Midbrain (tissue), 1 donor: ENCODE measurements at regions not wholly inside any gene's neighbourhood (a gene's known extent, or its start where the extent isn't known, plus 50 kb on each side); places are given as distances from the start of the nearest gene placed in this dataset.
A peak's percentile ranks its signal among the peaks of the same experiment; 100 is the strongest.
"Not testable (repeated sequence)": the region's sequence is repeated elsewhere in the genome, so short reads cannot be mapped to it uniquely, and the experiment has no call there.

ENCODE experiments used
- DNase-seq: peaks from one replicate; lab custom pipeline; 2025; lab: John Stamatoyannopoulos, UW

- DNase-seq: no peak
Observed at GRCh38 chr6:163768905-163769304, 354.4 kb downstream of the QKI start.

GRCh38 chr6:163766936-163767335 is 352.4 kb downstream of the QKI start:
- no peak for DNase-seq

- no peak for DNase-seq
Observed at GRCh38 chr6:163765335-163765734, 350.8 kb downstream of the QKI start.

GRCh38 chr6:163764565-163764964 is 350.0 kb downstream of the QKI start:
- DNase-seq: no peak

GRCh38 chr6:163761481-163761880 is 347.0 kb downstream of the QKI start:
- DNase-seq: no peak

- DNase-seq: no peak
Observed at GRCh38 chr6:163760860-163761259, 346.3 kb downstream of the QKI start.

- DNase-seq: no peak
Observed at GRCh38 chr6:163759542-163759941, 345.0 kb downstream of the QKI start.

GRCh38 chr6:163757520-163757919 is 343.0 kb downstream of the QKI start:
- DNase-seq: no peak

GRCh38 chr6:163756079-163756478 is 341.6 kb downstream of the QKI start:
- DNase-seq: peak; percentile 32

GRCh38 chr6:163754866-163755265 is 340.3 kb downstream of the QKI start:
- no peak for DNase-seq

GRCh38 chr6:163753430-163753829 is 338.9 kb downstream of the QKI start:
- no peak for DNase-seq

- no peak for DNase-seq
Observed at GRCh38 chr6:163752446-163752845, 337.9 kb downstream of the QKI start.

GRCh38 chr6:163751032-163751525 is 336.6 kb downstream of the QKI start:
- no peak for DNase-seq

- DNase-seq: peak; percentile 37
Observed at GRCh38 chr6:163750431-163751031, 336.0 kb downstream of the QKI start.

- DNase-seq: no peak
Observed at GRCh38 chr6:163748886-163749285, 334.4 kb downstream of the QKI start.

- DNase-seq: no peak
Observed at GRCh38 chr6:163748036-163748435, 333.5 kb downstream of the QKI start.

GRCh38 chr6:163747058-163747457 is 332.5 kb downstream of the QKI start:
- not testable (repeated sequence) for DNase-seq

- no peak for DNase-seq
Observed at GRCh38 chr6:163745536-163746400, 331.2 kb downstream of the QKI start.

GRCh38 chr6:163744256-163744925 is 329.9 kb downstream of the QKI start:
- no peak for DNase-seq

- DNase-seq: no peak
Observed at GRCh38 chr6:163743796-163744195, 329.3 kb downstream of the QKI start.

GRCh38 chr6:163741743-163742363 is 327.3 kb downstream of the QKI start:
- no peak for DNase-seq

GRCh38 chr6:163741342-163741741 is 326.8 kb downstream of the QKI start:
- no peak for DNase-seq
